GM18511 (cell line): ENCODE measurements at regions not wholly inside any gene's neighbourhood (a gene's known extent, or its start where the extent isn't known, plus 50 kb on each side); places are given as distances from the start of the nearest gene placed in this dataset.
"Not testable (repeated sequence)": the region's sequence is repeated elsewhere in the genome, so short reads cannot be mapped to it uniquely, and the experiment has no call there.

Experiments used
- ATAC-seq: cut with Tn5 transposase; IDR thresholded peaks from one replicate; pipeline ENCODE4 v1.9.1; 2021; ENCODE audit warnings: mild to moderate bottlenecking, moderate library complexity; ENCODE audit not compliant: unreplicated experiment

GRCh38 chr1:189970331-189971230, 507.1 kb downstream of the BRINP3 start:
- ATAC-seq, result no peak

GRCh38 chr1:189971656-189972055, 506.0 kb downstream of the BRINP3 start:
- no peak for ATAC-seq

GRCh38 chr1:189977184-189977583, 500.5 kb downstream of the BRINP3 start:
- no peak for ATAC-seq

- ATAC-seq, result no peak
These were observed 494.3 kb downstream of the BRINP3 start for GRCh38 chr1:189983166-189983890.

- ATAC-seq, result no peak
These were observed 491.1 kb downstream of the BRINP3 start for GRCh38 chr1:189986516-189986915.

- ATAC-seq, result no peak
These were observed 490.2 kb downstream of the BRINP3 start for GRCh38 chr1:189987509-189987908.

- no peak for ATAC-seq
These were observed 484.8 kb downstream of the BRINP3 start for GRCh38 chr1:189992856-189993255.

GRCh38 chr1:190000365-190000872, 477.2 kb downstream of the BRINP3 start:
- no peak for ATAC-seq

GRCh38 chr1:190001187-190001586, 476.5 kb downstream of the BRINP3 start:
- no peak for ATAC-seq

- ATAC-seq, result no peak
These were observed 474.3 kb downstream of the BRINP3 start for GRCh38 chr1:190003376-190003775.

- ATAC-seq, result no peak
These were observed 466.1 kb downstream of the BRINP3 start for GRCh38 chr1:190011585-190011984.

GRCh38 chr1:190019151-190019550, 458.5 kb downstream of the BRINP3 start:
- ATAC-seq, result not testable (repeated sequence)

- ATAC-seq, result no peak
These were observed 457.9 kb downstream of the BRINP3 start for GRCh38 chr1:190019717-190020116.

- ATAC-seq, result peak; percentile 60
These were observed 455.0 kb downstream of the BRINP3 start for GRCh38 chr1:190022709-190023108.

GRCh38 chr1:190029441-190029840, 448.2 kb downstream of the BRINP3 start:
- no peak for ATAC-seq

- no peak for ATAC-seq
These were observed 434.0 kb downstream of the BRINP3 start for GRCh38 chr1:190043655-190044054.

GRCh38 chr1:190046231-190046630, 431.4 kb downstream of the BRINP3 start:
- no peak for ATAC-seq
